ENCODE measurements at regions not wholly inside any gene's neighbourhood (a gene's known extent, or its start where the extent isn't known, plus 50 kb on each side); places are given as distances from the start of the nearest gene placed in this dataset.
A peak's percentile ranks its signal among the peaks of the same experiment; 100 is the strongest.

DNA sequence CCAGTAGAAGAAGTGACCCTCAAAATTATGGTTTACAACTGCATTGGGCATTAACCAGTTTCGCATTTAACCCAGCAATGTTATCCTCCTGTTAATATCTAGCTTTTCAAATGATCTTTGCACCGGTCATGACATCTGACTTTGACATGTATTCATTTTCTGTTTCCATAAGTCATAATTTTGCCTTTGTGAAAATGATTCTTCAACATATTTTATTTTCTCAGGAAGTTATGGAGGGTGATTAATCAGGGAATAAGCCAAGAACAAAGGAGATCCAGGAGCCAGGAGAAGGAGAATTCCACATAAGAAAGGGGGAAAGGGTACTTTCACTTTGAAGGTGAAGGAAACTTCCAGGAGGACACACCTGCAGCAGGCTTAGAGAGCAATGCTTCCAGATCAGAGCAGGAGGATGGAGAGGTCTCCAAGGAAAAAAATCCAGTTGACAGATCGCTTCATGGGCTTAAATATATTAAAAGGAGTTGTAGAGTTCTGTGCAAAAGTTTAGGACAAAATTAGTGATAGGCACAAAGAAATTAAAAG lies 92.1 kb upstream of the FAM3C start:
- DNase-seq = no peak

DNA sequence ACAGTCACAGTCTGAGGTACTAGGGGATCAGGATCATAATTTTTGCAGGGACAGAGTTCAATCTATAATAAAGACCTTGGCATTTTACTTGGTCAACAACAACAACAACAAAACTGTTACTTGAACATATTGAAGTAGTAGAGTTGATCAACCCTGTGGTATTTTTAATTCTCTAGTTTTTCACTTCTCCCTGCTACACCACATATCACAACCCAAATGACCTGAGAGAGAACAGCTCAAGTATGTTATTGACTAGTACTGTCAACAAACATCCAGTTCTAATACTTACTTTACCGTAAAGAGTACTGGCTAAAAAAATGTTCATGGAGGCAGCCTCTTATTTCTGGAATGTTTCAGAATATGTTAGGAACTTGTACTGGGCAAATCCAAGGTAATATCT lies 90.5 kb upstream of the FAM3C start:
- no peak for DNase-seq

DNA sequence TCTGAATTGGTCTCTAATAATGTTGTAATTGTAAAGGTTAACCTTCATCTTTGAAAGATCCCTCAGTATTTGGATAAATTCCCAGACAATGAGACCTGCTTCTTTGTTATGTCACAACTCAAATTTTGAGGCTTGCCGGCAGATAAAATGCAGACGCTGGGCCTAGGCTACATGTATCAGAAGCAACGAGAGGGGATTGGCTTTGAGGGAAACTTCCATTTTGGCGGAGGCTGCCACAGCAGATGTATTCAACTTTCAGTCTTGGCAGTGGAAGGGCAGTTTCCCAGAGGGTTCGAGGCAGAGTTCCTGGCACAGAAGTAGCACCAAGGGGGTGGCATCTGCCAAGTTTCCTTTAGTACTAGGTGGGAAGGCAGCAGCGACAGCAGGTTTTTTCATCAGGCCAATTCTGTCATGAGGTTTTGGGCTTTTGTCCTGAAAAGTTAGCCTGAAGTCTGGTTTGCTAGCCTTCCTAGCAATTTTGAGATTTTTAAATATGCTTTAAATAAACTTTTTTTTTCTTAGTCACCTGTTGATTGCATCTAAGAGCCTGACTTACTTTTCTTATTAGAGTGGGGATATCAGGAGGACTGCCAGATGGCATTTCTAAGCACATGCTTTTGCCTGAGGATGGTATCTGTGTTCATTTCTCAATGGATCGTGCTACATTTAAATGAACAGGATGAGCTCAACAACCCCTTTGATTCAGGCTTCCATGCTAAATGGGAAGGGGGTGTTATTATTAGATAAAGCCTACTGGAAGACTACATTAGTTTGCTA lies 89.5 kb upstream of the FAM3C start:
- no peak for DNase-seq

DNA sequence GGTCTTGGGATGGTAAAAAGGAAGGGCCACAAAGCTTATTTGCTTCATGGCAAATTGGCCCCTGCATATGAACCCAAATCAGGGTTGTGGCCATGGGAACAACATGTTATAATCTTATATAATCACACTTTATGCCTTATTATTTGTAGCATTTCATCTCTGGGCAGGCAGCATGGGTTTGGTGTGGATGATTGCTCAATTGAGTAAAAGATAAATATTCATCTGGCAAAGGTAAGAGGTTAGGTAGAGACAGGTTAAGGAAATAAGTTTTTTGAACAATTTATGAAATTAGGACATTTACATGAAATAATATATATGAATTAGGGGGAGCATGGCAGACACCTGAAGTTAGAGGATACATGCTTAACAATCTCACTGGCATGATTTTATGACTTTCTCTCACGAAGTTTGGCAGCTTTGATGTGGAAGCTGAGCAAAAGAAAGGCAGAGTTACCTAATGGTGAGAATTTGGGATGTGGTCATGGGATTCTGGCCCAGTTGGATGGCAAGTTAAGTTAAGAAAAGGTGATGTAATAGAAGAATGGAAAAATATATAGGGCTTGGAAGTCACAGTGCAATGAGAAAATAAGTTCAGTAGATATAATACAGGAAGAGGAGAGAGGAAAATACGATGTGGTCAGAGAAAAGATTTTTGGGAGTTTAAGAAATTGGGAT lies 88.1 kb upstream of the FAM3C start:
- DNase-seq = no peak

DNA sequence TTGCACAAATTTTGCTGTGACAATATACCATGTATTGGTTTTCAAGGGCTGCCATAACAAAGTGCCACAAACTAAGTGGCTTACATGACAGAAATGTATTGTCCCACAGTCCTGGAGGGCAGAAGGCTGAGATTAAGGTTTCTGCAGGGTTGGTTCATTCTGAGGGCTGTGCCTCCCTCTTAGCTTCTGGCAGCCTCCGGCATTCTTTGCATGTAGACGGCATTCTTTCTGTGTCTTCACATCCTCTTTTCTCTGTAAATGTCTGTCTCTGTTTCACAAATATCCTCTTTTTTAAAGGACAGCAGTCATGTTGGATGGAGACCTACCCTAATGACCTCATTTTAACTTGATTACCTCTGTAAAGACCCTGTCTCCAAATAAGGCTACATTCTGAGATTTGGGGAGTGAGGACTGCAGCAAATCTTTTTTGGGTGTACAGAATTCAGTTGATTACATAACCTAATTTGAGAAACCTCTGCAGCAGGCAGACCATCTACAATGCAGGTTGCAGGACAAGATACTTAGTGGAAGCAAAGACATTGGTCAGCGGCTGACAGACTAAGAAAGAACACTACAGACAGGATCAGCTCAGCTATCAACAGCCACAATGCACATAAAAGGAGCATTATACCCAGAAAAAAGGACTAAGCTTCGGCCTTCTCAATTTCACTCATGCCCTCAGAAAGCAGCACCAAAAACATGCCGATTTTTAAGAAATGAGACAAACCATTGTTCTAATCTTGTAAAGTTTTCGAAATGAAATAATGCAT lies 84.6 kb upstream of the FAM3C start:
- DNase-seq = peak; percentile 30

DNA sequence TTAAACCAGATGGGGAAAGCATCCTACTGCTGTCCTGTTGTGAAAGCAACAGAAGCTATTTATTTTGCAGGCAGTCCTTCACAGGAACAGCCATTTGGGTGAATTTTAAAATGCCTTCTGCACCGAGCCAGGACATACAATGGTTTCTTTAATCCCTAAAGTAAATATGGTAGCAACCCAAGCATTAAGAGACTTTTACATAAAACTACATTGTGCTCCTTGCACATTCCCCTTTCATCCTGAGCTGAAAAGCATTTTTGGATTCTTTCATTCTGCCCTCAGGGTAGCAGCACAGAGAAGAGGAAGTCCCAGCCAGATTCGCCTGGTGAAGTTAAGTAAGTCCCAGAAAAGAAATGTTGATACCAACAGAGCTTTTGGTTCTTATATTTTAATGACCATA lies 84.0 kb upstream of the FAM3C start:
- DNase-seq = no peak

DNA sequence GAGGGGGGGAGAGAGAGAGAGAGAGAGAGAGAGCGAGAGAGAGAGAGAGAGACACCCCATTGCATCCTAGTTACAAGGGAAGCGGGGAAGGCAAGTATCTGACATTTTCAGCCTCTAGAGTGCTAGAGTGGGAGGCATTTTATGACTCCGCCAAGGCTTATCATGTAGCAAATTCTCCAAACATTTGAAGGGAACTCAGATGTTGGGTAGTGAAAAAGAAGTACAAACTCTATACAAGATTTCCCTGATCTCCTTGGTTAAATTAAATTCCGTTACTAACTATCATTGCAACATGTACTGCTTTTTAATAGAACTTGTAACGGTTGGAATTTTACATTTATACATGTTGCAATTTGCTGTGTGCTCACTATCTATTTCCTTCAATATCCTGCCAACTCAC lies 83.4 kb upstream of the FAM3C start:
- no peak for DNase-seq

DNA sequence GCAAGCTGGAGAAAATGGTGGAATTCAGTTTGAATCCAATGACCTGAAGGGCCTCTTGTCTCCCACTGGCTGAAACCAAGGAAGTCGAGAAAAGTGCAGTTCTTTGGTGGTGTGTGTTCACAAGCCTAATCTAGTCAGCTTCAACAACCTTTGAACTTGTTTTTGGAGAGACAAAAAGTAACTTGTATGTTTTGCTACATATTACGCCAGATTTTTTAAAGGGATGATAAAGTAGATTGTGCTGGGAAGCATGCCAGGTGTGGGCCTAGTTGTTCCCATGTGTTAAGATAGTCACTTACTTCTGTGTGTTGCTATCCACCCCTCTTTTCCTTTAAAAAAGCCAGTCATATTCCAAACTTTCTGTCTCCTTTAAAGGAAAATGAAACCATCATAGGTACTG lies 79.7 kb upstream of the FAM3C start:
- no peak for DNase-seq

DNA sequence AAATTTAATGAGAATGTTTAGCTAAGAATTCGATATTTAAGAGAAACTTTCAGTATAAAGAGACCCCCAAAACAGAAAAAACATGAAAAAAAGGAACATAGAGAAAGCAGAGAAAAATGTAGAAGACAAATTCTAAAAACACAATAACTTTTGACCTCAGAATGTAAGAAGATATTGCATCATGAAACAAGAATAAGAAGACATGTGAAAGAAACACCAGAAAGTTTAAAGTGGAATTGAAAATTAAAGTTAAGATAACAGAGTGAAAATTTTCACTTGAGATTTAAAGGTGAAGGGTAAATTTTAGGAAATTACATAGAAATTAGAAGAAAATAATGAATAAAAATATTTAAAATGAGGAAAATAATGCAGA lies 78.2 kb upstream of the FAM3C start:
- no peak for DNase-seq

DNA sequence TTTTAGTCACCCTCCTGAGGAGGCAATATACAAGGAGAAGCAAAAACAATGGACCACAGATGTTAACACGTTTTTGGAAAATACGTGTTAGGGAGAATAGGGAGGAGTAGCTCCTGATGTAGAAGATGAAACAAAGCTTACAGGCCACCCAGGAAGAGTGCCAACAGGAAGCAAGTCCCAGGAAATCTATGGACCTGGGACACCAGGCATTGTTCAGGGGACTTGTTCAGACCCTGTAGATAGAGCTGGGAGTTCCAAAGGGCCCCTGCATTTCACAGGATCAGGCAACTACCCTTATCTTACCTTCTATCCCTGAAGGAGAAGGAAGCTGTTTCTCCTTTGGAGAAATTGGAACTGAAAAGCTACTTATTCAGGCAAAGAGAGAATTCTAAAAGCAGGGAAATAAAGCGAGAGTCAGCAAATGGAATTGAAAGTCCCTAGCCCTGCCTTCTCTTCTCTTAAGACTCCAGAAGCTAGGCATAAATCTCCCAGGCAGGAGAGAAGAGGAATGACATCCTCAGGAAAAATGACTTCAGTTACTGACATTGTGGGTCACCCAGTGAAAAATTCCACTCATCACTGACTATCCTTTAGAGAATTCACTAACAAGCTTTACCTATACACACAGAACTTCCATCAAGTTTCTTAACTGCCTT lies 77.7 kb upstream of the FAM3C start:
- no peak for DNase-seq

DNA sequence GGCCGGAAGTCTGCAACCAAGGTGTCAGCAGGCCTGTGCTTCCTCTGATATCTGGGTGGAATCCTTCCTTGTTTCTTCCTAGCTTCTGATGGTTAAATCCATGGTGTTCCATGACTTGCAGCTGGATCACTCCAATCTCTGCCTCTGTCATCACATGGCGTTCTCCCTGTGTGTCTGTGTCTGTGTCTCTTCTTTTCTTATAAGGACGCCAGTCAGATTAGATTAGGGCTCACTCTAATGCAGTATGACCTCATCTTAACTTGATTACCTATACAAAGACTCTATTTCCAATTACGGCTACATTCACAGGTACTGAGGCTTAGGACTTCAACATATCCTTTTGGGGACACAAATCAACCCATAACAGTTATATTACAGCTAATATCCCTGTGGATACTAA lies 70.3 kb upstream of the FAM3C start:
- no peak for DNase-seq

DNA sequence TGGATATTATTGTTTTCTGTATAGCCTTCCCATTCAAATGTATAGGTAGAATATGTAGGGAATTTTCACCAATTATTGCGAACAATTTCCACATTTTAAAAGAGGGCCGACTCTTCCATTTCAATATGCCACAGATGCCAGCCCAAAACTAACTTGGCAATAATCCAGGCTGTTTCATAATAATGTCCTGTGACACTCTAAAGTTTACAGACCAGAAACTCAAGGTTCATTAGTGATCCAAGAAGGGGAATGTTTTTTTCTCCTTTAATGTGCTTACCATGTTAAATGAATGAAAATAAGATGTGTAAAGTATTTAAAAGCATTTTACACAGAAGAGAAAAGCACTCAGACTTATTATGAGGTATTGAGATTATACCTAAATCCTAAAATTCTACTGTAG lies 63.0 kb upstream of the FAM3C start:
- no peak for DNase-seq

DNA sequence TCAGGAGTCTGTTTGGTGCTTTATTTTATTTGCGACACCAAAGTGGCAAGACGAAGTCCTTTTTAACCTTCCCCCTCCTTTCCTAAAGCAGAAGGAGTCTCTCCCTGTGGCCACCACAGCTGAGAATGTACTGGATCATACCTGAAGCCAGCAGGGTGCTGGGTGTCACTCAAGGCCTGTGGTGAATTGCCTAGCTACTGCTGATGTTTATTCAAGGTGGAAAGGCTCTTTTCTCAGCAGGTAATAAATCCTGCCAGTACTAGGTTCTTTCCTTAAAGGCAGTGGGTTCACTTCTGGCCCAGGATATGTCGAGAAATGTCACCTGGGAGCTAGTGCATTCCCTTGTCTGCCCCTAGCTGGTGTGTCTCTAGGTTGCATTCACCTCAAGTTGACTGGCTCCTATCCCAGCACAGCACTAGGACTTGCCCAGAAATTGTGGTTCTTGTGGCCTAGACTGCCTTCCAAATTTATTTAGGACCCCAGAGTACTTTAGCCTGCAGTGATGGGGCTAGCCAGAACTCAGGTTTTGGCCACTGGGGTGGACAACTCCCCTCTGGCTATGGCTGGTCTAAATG lies 60.8 kb upstream of the FAM3C start:
- no peak for DNase-seq

DNA sequence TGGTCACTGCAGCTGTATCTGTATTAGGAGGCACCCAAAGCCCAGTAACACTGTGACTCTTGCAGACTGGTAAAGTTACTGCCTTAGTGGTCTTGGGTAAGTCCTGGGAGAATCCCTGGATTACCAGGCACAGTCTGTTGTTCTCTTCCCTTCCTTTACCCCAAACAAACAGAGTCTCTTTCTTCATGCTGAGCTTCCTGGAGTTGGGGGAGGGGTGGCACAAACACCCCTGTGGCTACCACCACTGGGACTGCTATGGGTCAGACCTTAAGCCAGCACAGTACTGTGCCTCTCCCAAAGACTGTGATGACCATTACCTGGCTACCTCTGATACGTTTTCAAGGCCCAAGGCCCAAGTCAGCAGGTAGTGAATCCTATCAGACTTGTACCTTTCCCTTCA lies 59.9 kb upstream of the FAM3C start:
- DNase-seq = no peak

DNA sequence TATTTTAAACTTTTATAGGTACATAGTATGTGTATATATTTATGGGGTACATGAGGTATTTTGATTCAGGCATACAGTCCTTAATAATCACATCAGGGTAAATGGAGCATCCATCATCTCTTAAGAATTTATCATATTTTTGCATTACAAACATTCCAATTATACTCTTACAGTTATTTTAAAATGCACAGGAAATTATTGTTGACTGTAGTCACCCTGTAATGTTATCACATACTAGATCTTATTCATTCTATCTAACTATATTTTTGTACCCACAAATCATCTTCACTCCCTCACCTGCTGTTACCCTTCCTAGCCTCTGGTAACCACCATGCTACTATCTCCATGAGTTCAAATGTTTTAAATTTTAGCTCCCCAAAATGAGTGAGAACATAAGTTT lies 56.3 kb upstream of the FAM3C start:
- no peak for DNase-seq

DNA sequence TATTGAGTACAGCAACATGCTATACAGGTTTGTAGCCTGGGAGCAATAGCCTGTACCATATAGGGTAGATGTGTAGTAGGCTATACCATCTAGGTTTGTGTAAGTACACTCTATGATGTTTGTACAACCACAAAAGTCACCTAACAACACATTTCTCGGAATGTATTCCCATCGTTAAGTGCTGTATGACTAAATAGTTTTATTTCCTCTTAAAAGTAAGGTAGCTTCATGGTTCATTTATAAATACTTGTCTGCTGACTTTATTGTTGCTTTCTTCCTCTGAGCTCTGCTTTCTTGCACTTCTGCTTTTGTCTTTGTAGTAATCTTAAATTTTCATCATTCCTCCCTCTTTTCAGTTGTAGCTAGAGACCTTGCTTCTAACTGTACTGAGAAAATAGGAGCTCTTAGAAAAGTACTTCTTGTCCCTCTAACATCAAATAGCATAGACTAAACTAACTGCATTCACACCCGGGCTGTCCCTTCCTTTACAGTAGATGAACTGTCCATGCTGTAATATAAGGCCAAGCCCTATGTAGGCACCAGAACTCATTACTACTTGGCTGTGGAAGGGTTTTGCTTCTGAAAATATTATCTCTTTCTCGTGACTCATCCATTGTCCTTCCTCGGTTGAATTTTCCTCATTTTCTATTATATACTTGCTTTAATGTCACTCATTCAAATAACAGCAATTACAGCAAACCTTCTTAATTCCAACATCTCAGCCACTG lies 55.4 kb upstream of the FAM3C start:
- no peak for DNase-seq

DNA sequence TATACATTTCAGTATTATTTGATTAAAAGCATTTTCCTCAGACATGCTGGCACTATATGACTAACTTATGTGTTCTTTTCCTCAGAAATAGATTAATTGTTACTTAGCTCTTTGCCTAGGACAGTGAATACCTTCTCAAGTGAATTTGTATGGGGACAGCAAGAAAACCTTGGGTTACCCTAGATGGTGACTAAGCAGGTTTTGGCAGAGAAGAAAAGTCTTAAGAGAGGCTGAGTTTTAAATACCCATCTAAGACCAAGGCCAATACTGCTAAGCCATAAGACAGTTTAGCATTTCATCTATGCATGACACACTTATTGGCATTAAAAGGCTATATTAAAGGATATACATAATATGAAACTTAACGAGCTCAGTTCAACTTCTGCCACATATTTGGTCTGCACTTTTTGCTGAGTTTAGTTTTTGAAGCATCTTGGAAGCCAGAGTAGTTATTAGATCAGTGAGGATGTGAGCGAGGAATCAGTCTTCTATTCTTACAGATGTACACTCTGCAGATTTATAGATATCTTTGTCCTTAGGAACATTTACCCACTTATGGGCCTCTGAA lies 54.6 kb upstream of the FAM3C start:
- no peak for DNase-seq

DNA sequence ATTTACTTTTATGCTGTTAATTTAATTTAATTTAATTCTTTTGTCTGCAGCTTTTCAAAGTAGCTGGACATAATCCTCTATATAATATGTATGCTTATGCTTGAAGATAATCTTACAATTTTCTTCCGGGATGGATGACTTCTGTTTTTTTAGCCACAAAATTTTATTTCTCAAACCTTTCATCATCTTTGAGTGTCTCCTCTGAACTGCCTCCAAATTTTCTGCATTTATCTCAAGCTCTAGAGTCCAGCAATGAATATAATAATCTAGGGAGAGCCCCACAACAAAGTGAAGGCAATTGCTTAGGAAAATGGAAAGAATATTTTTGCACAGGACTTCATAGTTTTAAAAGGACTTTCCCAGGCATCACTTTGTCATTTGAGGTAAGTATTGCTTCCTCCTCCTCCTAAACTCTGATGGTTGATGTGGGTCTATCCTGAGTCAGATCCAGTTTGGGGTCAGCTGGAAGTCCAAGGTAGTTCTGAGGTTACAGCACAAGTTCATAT lies 53.7 kb upstream of the FAM3C start:
- DNase-seq = no peak

DNA sequence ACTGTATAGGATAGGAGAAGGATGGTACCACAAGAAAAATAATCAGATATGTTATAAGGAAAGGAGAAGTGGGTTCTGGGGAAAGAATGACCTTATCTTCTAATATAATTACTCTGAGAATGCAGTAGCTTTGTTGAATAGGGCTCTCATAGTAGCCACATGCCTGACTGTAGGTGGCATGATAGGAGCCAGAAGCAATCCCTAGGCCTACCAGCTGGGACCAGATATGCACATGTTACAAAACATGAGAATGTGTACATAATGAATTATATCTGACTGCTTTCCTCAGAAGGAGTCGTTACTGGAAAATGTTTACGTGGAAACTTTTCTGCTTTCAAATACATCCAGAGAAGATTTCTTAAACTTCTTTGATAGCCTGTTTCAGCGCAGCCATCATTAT lies 53.2 kb upstream of the FAM3C start:
- no peak for DNase-seq

DNA sequence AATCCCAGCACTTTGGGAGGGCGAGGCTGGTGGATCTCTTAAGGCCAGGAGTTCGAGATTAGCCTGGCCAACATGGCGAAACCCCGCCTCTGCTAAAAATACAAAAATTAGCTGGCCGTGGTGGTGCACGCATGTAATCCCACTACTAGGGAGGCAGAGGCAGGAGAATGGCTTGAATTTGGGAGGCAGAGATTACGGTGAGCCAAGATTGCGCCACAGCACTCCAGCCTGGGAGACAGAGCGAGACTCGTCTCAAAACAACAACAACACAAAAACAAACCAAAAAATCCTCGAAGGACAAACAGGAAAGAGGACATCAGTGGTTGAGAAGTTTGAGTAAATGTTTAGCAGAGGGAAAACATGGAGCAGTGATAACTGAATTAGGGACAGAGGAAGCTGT lies 52.3 kb upstream of the FAM3C start:
- DNase-seq = no peak

DNA sequence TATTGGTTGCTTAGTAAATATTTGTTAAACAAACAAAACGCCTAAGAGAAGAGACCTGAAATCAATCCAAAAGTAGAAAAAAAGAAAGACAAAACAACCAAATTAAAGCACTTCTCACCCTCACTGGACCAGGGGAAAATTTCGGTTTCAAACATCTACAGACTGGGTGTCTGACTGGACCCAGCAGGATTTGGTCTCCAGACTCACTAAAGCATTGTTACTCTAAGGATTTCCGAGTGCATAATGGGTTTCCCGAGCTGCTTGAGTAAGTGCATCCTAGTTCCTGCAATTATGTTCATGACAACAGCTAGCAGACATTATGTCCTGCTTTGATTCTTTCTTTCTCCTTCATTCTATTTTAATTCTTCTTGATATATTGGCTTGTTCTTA lies 51.8 kb upstream of the FAM3C start:
- DNase-seq = no peak

Data from RPMI8226 (cell line).